ENCODE measurements at regions not wholly inside any gene's neighbourhood (a gene's known extent, or its start where the extent isn't known, plus 50 kb on each side); places are given as distances from the start of the nearest gene placed in this dataset.
"Not testable (repeated sequence)": the region's sequence is repeated elsewhere in the genome, so short reads cannot be mapped to it uniquely, and the experiment has no call there.

GRCh38 chr2:91599000-91599399 is 2907.5 kb downstream of the RPIA start:
- not testable (repeated sequence) for H3K27ac ChIP-seq (ENCODE audit: low read depth in 2 of 2, low read length in 1 of 2); H3K27me3 ChIP-seq (ENCODE audit: control insufficient read depth in 1 of 2, insufficient read depth in 2 of 2, low read length in 2 of 2); H3K4me3 ChIP-seq (ENCODE audit: low read depth in 1 of 2, low read length in 2 of 2); H3K9me3 ChIP-seq (ENCODE audit: control insufficient read depth in 2 of 2, insufficient read depth in 1 of 2, low read depth in 1 of 2, low read length in 1 of 2); H3K4me1 ChIP-seq (ENCODE audit: control insufficient read depth in 2 of 2, insufficient read depth in 2 of 2, low read length in 1 of 2); H3K36me3 ChIP-seq (ENCODE audit: control insufficient read depth in 2 of 2, insufficient read depth in 2 of 2, low read length in 1 of 2)
- 70 to 72% methylated on average over 6 of the region's 6 CpGs for WGBS, 2 donors

GRCh38 chr2:91602860-91603259 is 2911.4 kb downstream of the RPIA start:
- not testable (repeated sequence) for H3K36me3 ChIP-seq (ENCODE audit: control insufficient read depth in 2 of 2, insufficient read depth in 2 of 2, low read length in 1 of 2); H3K27ac ChIP-seq (ENCODE audit: low read depth in 2 of 2, low read length in 1 of 2); H3K4me1 ChIP-seq (ENCODE audit: control insufficient read depth in 2 of 2, insufficient read depth in 2 of 2, low read length in 1 of 2); H3K9me3 ChIP-seq (ENCODE audit: control insufficient read depth in 2 of 2, insufficient read depth in 1 of 2, low read depth in 1 of 2, low read length in 1 of 2); H3K27me3 ChIP-seq (ENCODE audit: control insufficient read depth in 1 of 2, insufficient read depth in 2 of 2, low read length in 2 of 2); H3K4me3 ChIP-seq (ENCODE audit: low read depth in 1 of 2, low read length in 2 of 2)
- 53 to 67% methylated on average over 1 of the region's 1 CpG for WGBS, 2 donors

- H3K27ac ChIP-seq (ENCODE audit: low read depth in 2 of 2, low read length in 1 of 2); H3K36me3 ChIP-seq (ENCODE audit: control insufficient read depth in 2 of 2, insufficient read depth in 2 of 2, low read length in 1 of 2); H3K9me3 ChIP-seq (ENCODE audit: control insufficient read depth in 2 of 2, insufficient read depth in 1 of 2, low read depth in 1 of 2, low read length in 1 of 2); H3K4me1 ChIP-seq (ENCODE audit: control insufficient read depth in 2 of 2, insufficient read depth in 2 of 2, low read length in 1 of 2); H3K27me3 ChIP-seq (ENCODE audit: control insufficient read depth in 1 of 2, insufficient read depth in 2 of 2, low read length in 2 of 2); H3K4me3 ChIP-seq (ENCODE audit: low read depth in 1 of 2, low read length in 2 of 2): not testable (repeated sequence)
- WGBS, 2 donors, result 77 to 78% methylated on average over 2 of the region's 3 CpGs
Observed at GRCh38 chr2:91603996-91604395, 2912.5 kb downstream of the RPIA start.

- not testable (repeated sequence) for H3K36me3 ChIP-seq (ENCODE audit: control insufficient read depth in 2 of 2, insufficient read depth in 2 of 2, low read length in 1 of 2); H3K4me3 ChIP-seq (ENCODE audit: low read depth in 1 of 2, low read length in 2 of 2); H3K4me1 ChIP-seq (ENCODE audit: control insufficient read depth in 2 of 2, insufficient read depth in 2 of 2, low read length in 1 of 2); H3K9me3 ChIP-seq (ENCODE audit: control insufficient read depth in 2 of 2, insufficient read depth in 1 of 2, low read depth in 1 of 2, low read length in 1 of 2); H3K27me3 ChIP-seq (ENCODE audit: control insufficient read depth in 1 of 2, insufficient read depth in 2 of 2, low read length in 2 of 2); H3K27ac ChIP-seq (ENCODE audit: low read depth in 2 of 2, low read length in 1 of 2)
- WGBS, 2 donors, result 66 to 70% methylated on average over 3 of the region's 3 CpGs
Observed at GRCh38 chr2:91604629-91605028, 2913.2 kb downstream of the RPIA start.

GRCh38 chr2:91623739-91624138 is 2932.3 kb downstream of the RPIA start:
- H3K4me3 ChIP-seq (ENCODE audit: low read depth in 1 of 2, low read length in 2 of 2); H3K4me1 ChIP-seq (ENCODE audit: control insufficient read depth in 2 of 2, insufficient read depth in 2 of 2, low read length in 1 of 2); H3K9me3 ChIP-seq (ENCODE audit: control insufficient read depth in 2 of 2, insufficient read depth in 1 of 2, low read depth in 1 of 2, low read length in 1 of 2); H3K36me3 ChIP-seq (ENCODE audit: control insufficient read depth in 2 of 2, insufficient read depth in 2 of 2, low read length in 1 of 2); H3K27me3 ChIP-seq (ENCODE audit: control insufficient read depth in 1 of 2, insufficient read depth in 2 of 2, low read length in 2 of 2); H3K27ac ChIP-seq (ENCODE audit: low read depth in 2 of 2, low read length in 1 of 2): not testable (repeated sequence)
- 89% methylated on average over 6 of the region's 7 CpGs for WGBS, 2 donors

- WGBS, 2 donors, result 52 to 74% methylated on average over 5 to 6 of the region's 11 CpGs
- H3K27me3 ChIP-seq (ENCODE audit: control insufficient read depth in 1 of 2, insufficient read depth in 2 of 2, low read length in 2 of 2); H3K27ac ChIP-seq (ENCODE audit: low read depth in 2 of 2, low read length in 1 of 2); H3K4me3 ChIP-seq (ENCODE audit: low read depth in 1 of 2, low read length in 2 of 2); H3K36me3 ChIP-seq (ENCODE audit: control insufficient read depth in 2 of 2, insufficient read depth in 2 of 2, low read length in 1 of 2); H3K9me3 ChIP-seq (ENCODE audit: control insufficient read depth in 2 of 2, insufficient read depth in 1 of 2, low read depth in 1 of 2, low read length in 1 of 2); H3K4me1 ChIP-seq (ENCODE audit: control insufficient read depth in 2 of 2, insufficient read depth in 2 of 2, low read length in 1 of 2): not testable (repeated sequence)
Observed at GRCh38 chr2:91628471-91628870, 2937.0 kb downstream of the RPIA start.

GRCh38 chr2:91657193-91657592 is 2965.7 kb downstream of the RPIA start:
- not testable (repeated sequence) for H3K36me3 ChIP-seq (ENCODE audit: control insufficient read depth in 2 of 2, insufficient read depth in 2 of 2, low read length in 1 of 2); H3K27me3 ChIP-seq (ENCODE audit: control insufficient read depth in 1 of 2, insufficient read depth in 2 of 2, low read length in 2 of 2); H3K4me1 ChIP-seq (ENCODE audit: control insufficient read depth in 2 of 2, insufficient read depth in 2 of 2, low read length in 1 of 2); H3K4me3 ChIP-seq (ENCODE audit: low read depth in 1 of 2, low read length in 2 of 2); H3K27ac ChIP-seq (ENCODE audit: low read depth in 2 of 2, low read length in 1 of 2); H3K9me3 ChIP-seq (ENCODE audit: control insufficient read depth in 2 of 2, insufficient read depth in 1 of 2, low read depth in 1 of 2, low read length in 1 of 2)
- WGBS, 2 donors, result 56 to 78% methylated on average over 4 of the region's 17 CpGs

- H3K4me3 ChIP-seq (ENCODE audit: low read depth in 1 of 2, low read length in 2 of 2); H3K9me3 ChIP-seq (ENCODE audit: control insufficient read depth in 2 of 2, insufficient read depth in 1 of 2, low read depth in 1 of 2, low read length in 1 of 2); H3K27me3 ChIP-seq (ENCODE audit: control insufficient read depth in 1 of 2, insufficient read depth in 2 of 2, low read length in 2 of 2); H3K27ac ChIP-seq (ENCODE audit: low read depth in 2 of 2, low read length in 1 of 2); H3K36me3 ChIP-seq (ENCODE audit: control insufficient read depth in 2 of 2, insufficient read depth in 2 of 2, low read length in 1 of 2); H3K4me1 ChIP-seq (ENCODE audit: control insufficient read depth in 2 of 2, insufficient read depth in 2 of 2, low read length in 1 of 2): not testable (repeated sequence)
- WGBS, 2 donors, result 42 to 64% methylated on average over 8 to 12 of the region's 12 CpGs
Observed at GRCh38 chr2:91658336-91658735, 2966.9 kb downstream of the RPIA start.

- not testable (repeated sequence) for H3K27ac ChIP-seq (ENCODE audit: low read depth in 2 of 2, low read length in 1 of 2)
- peak overlapping the region; percentile 26 to 37 for H3K4me3 ChIP-seq (ENCODE audit: low read depth in 1 of 2, low read length in 2 of 2)
- whole genome bisulfite sequencing, 2 donors, result 12 to 32% methylated on average over 6 to 13 of the region's 21 CpGs
Observed at GRCh38 chr2:91659189-91659916, 2967.9 kb downstream of the RPIA start.

GRCh38 chr2:91659917-91660275 is 2968.4 kb downstream of the RPIA start:
- not testable (repeated sequence) for H3K27me3 ChIP-seq (ENCODE audit: control insufficient read depth in 1 of 2, insufficient read depth in 2 of 2, low read length in 2 of 2); H3K4me1 ChIP-seq (ENCODE audit: control insufficient read depth in 2 of 2, insufficient read depth in 2 of 2, low read length in 1 of 2); H3K36me3 ChIP-seq (ENCODE audit: control insufficient read depth in 2 of 2, insufficient read depth in 2 of 2, low read length in 1 of 2); H3K9me3 ChIP-seq (ENCODE audit: control insufficient read depth in 2 of 2, insufficient read depth in 1 of 2, low read depth in 1 of 2, low read length in 1 of 2)
- 15 to 17% methylated on average over 1 to 25 of the region's 34 CpGs for WGBS, 2 donors
- H3K4me3 ChIP-seq (ENCODE audit: low read depth in 1 of 2, low read length in 2 of 2), result peak overlapping the region; percentile 26 to 29
- H3K27ac ChIP-seq (ENCODE audit: low read depth in 2 of 2, low read length in 1 of 2), result peak overlapping the region in 1 of 2 donors; percentile 30

More at GRCh38 chr2:91659189-91659916, 2967.9 kb downstream of the RPIA start:
- not testable (repeated sequence) for H3K36me3 ChIP-seq (ENCODE audit: control insufficient read depth in 2 of 2, insufficient read depth in 2 of 2, low read length in 1 of 2); H3K4me1 ChIP-seq (ENCODE audit: control insufficient read depth in 2 of 2, insufficient read depth in 2 of 2, low read length in 1 of 2); H3K27me3 ChIP-seq (ENCODE audit: control insufficient read depth in 1 of 2, insufficient read depth in 2 of 2, low read length in 2 of 2); H3K9me3 ChIP-seq (ENCODE audit: control insufficient read depth in 2 of 2, insufficient read depth in 1 of 2, low read depth in 1 of 2, low read length in 1 of 2)

Data from esophagus (tissue), 2 donors.